Thymus (tissue), 11 donors: ENCODE measurements at regions not wholly inside any gene's neighbourhood (a gene's known extent, or its start where the extent isn't known, plus 50 kb on each side); places are given as distances from the start of the nearest gene placed in this dataset.
A peak's percentile ranks its signal among the peaks of the same experiment; 100 is the strongest.

Source experiments
- DNase-seq, 9 donors: peaks; one replicate each; pipeline ENCODE4 v3.0.0-alpha.2; 2013; ENCODE audit warnings: low spot score in 9 of 9, low read depth in 6 of 9, missing footprints in 1 of 9
- H3K27ac ChIP-seq, 2 donors: one replicate each; pipeline ENCODE4 v1.5.1; 2013; ENCODE audit warnings: control low read depth in 1 of 2, low read depth in 1 of 2, low read length in 1 of 2, mild to moderate bottlenecking in 1 of 2, moderate library complexity in 1 of 2
- H3K27me3 ChIP-seq, 2 donors: one replicate each; pipeline ENCODE4 v1.5.1; 2013; ENCODE audit warnings: low read length in 1 of 2; ENCODE audit not compliant: control insufficient read depth in 2 of 2, insufficient read depth in 1 of 2
- H3K36me3 ChIP-seq, 2 donors: one replicate each; pipeline ENCODE4 v1.5.1; 2013; ENCODE audit warnings: low read length in 1 of 2, mild to moderate bottlenecking in 1 of 2, moderate library complexity in 1 of 2; ENCODE audit not compliant: control insufficient read depth in 2 of 2, insufficient read depth in 2 of 2
- H3K4me1 ChIP-seq, 2 donors: one replicate each; pipeline ENCODE4 v1.5.1; 2013; ENCODE audit warnings: low read length in 2 of 2; ENCODE audit not compliant: control insufficient read depth in 2 of 2, insufficient read depth in 2 of 2
- H3K4me3 ChIP-seq, 2 donors: one replicate each; pipeline ENCODE4 v1.5.1; 2013; ENCODE audit warnings: low read length in 2 of 2, control low read depth in 1 of 2, mild to moderate bottlenecking in 1 of 2
- H3K9me3 ChIP-seq, 2 donors: one replicate each; pipeline ENCODE4 v1.5.1; 2013; ENCODE audit warnings: low read length in 1 of 2, mild to moderate bottlenecking in 1 of 2; ENCODE audit not compliant: control insufficient read depth in 2 of 2, insufficient read depth in 1 of 2
- WGBS: extraction: QIAGEN DNeasy Blood & Tissue Kit; methylation state at CpG from one replicate; pipeline ENCODE4 v1.1.7; 2013; 5-methylcytosine and 5-hydroxymethylcytosine counted together
- donor health status: healthy.

- H3K4me1 ChIP-seq = peaks cover 0 to 23% of the 10 kb centered on the region in 2 donors
- WGBS = 85% methylated on average over 13 of the region's 13 CpGs
- no peaks in the 10 kb centered on the region for H3K9me3 ChIP-seq
- H3K27me3 ChIP-seq = peaks cover 15 to 26% of the 10 kb centered on the region in 2 donors
- H3K36me3 ChIP-seq = no peaks in the 10 kb centered on the region
- no peak overlapping the region for H3K4me3 ChIP-seq
- no peak overlapping the region for H3K27ac ChIP-seq
- no peak for DNase-seq
Observed at GRCh38 chr14:100669468-100669867, 57.2 kb upstream of the DLK1 start.

GRCh38 chr14:100670017-100670752 is 56.5 kb upstream of the DLK1 start:
- no peaks in the 10 kb centered on the region for H3K36me3 ChIP-seq
- H3K4me3 ChIP-seq = no peak overlapping the region
- H3K27me3 ChIP-seq = peaks cover 15 to 31% of the 10 kb centered on the region in 2 donors
- WGBS = 54% methylated on average over 11 of the region's 11 CpGs
- H3K27ac ChIP-seq = no peak overlapping the region
- H3K4me1 ChIP-seq = peaks cover 0 to 30% of the 10 kb centered on the region in 2 donors
- H3K9me3 ChIP-seq = no peaks in the 10 kb centered on the region
- no peak for DNase-seq

GRCh38 chr14:100670753-100671049 is 56.0 kb upstream of the DLK1 start:
- H3K36me3 ChIP-seq = no peaks in the 10 kb centered on the region
- H3K27me3 ChIP-seq = peaks cover 15 to 31% of the 10 kb centered on the region in 2 donors
- 75% methylated on average over 7 of the region's 7 CpGs for WGBS
- H3K9me3 ChIP-seq = no peaks in the 10 kb centered on the region
- peaks cover 0 to 31% of the 10 kb centered on the region in 2 donors for H3K4me1 ChIP-seq
- no peak overlapping the region for H3K4me3 ChIP-seq
- no peak overlapping the region for H3K27ac ChIP-seq
- no peak for DNase-seq

GRCh38 chr14:100671386-100671901 is 55.2 kb upstream of the DLK1 start:
- Histone ChIP-seq H3K4me3 (no peak overlapping the region), H3K9me3 (no peaks in the 10 kb centered on the region), H3K27ac (no peak overlapping the region), H3K27me3 (peaks cover 15 to 31% of the 10 kb centered on the region in 2 donors), H3K4me1 (peaks cover 0 to 34% of the 10 kb centered on the region in 2 donors), H3K36me3 (no peaks in the 10 kb centered on the region)
- DNase-seq = no peak
- 94% methylated on average over 6 of the region's 6 CpGs for WGBS

- H3K27me3 ChIP-seq = peaks cover 15 to 31% of the 10 kb centered on the region in 2 donors
- no peaks in the 10 kb centered on the region for H3K9me3 ChIP-seq
- WGBS = 94% methylated on average over 5 of the region's 5 CpGs
- no peak overlapping the region for H3K27ac ChIP-seq
- no peak for DNase-seq
- H3K36me3 ChIP-seq = no peaks in the 10 kb centered on the region
- no peak overlapping the region for H3K4me3 ChIP-seq
- H3K4me1 ChIP-seq = peaks cover 0 to 36% of the 10 kb centered on the region in 2 donors
Observed at GRCh38 chr14:100671906-100672305, 54.8 kb upstream of the DLK1 start.

GRCh38 chr14:100673085-100673806 is 53.4 kb upstream of the DLK1 start:
- Histone ChIP-seq H3K27me3 (peaks cover 15 to 31% of the 10 kb centered on the region in 2 donors), H3K36me3 (no peaks in the 10 kb centered on the region), H3K9me3 (no peaks in the 10 kb centered on the region), H3K4me1 (peaks cover 0 to 50% of the 10 kb centered on the region in 2 donors), H3K4me3 (no peak overlapping the region), H3K27ac (peak overlapping the region; percentile 41 to 46)
- 18% methylated on average over 22 of the region's 22 CpGs for WGBS
- peak in 1 of 9 donors; percentile 30 for DNase-seq

- 92% methylated on average over 3 of the region's 3 CpGs for WGBS
Observed at GRCh38 chr14:100673807-100674154, 52.9 kb upstream of the DLK1 start.

GRCh38 chr14:100674428-100674827 is 52.3 kb upstream of the DLK1 start:
- Histone ChIP-seq H3K9me3 (no peaks in the 10 kb centered on the region), H3K27me3 (peaks cover 15 to 31% of the 10 kb centered on the region in 2 donors), H3K36me3 (no peaks in the 10 kb centered on the region), H3K4me1 (peaks cover 0 to 51% of the 10 kb centered on the region in 2 donors), H3K27ac (no peak overlapping the region), H3K4me3 (no peak overlapping the region)
- 87% methylated on average over 5 of the region's 5 CpGs for WGBS
- DNase-seq = no peak

More at GRCh38 chr14:100673807-100674154, 52.9 kb upstream of the DLK1 start:
- peaks cover 0 to 52% of the 10 kb centered on the region in 2 donors for H3K4me1 ChIP-seq
- H3K4me3 ChIP-seq = no peak overlapping the region
- H3K27ac ChIP-seq = no peak overlapping the region
- no peak for DNase-seq
- H3K36me3 ChIP-seq = no peaks in the 10 kb centered on the region
- peaks cover 15 to 31% of the 10 kb centered on the region in 2 donors for H3K27me3 ChIP-seq
- no peaks in the 10 kb centered on the region for H3K9me3 ChIP-seq

- 74% methylated on average over 19 of the region's 19 CpGs for WGBS
- Histone ChIP-seq H3K27me3 (peaks cover 15 to 31% of the 10 kb centered on the region in 2 donors), H3K9me3 (no peaks in the 10 kb centered on the region), H3K4me1 (peaks cover 0 to 55% of the 10 kb centered on the region in 2 donors), H3K27ac (no peak overlapping the region), H3K4me3 (no peak overlapping the region), H3K36me3 (no peaks in the 10 kb centered on the region)
- DNase-seq = no peak
Observed at GRCh38 chr14:100674897-100675619, 51.6 kb upstream of the DLK1 start.
